Inflammatory macrophage (primary cell): ENCODE measurements at regions not wholly inside any gene's neighbourhood (a gene's known extent, or its start where the extent isn't known, plus 50 kb on each side); places are given as distances from the start of the nearest gene placed in this dataset.

Experiments
- DNase-seq, 2 donors: peaks; one replicate each; pipeline ENCODE4 v3.0.0-alpha.2; 2020 to 2022

DNA sequence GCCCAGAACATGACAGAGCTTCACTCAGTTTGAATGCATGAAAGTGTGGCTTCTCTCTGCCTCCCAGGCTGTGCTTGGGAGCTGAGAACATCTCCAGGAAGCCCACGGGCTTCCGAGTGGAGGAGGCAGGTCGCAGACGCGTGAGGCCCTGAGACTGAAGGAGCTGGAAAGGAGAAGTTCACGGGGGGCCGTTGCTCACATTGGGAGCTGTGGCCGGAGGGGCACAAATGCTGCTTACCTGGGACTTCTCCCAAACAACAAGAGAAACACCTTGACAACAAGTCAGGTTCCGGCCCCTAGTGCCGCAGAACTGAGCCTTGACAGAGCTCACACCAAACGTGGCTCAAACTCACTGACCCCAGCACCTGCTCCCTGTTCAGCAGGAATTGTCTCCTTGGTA lies 207.0 kb downstream of the BRD1 start:
- DNase-seq, result no peak

DNA sequence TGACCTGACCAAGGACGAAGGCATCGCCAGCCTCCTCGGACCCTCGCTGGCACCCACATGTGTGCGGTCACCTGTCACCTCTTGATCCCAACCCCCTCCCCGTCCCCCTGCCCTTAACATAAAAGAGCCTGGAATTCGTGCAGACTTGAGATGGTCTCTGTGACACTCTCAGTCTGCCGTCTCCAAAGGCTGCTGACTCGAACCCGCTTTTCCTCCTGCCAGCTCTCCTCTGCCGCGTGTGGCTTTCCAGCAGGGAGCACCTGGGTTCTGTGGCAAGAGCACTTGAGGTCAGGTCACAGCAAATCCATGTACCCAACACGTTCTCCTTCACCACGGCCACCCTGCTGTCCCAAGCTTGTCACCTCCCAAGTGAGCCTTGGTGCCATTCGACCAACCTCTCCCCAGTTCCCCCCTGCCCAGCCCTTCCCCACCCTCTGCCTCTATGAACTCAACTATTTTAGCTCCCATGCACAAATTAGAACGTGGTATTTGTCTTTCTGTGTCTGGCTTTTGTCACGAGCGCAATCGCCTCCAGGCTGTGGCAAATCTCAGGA lies 207.6 kb downstream of the BRD1 start:
- no peak for DNase-seq

DNA sequence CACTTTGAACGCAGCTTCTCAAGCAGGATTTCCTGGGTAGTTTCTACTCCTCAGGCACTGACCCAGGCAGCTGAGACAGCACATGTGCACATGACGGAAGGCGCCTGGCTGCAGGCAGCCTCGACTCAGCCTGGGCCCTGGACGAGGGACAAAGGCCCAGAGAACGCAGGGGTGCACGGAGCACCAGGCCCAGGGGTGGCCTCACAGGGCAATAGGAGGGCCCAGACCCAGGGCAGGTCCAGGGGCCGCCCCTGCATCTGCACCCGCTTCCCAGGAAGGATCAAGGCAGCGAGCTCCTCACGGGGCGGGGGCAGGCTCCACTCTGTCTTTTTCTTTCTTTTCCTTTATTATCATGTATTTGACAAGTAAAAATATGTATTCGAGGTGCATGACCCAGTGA lies 208.4 kb downstream of the BRD1 start:
- DNase-seq, result no peak

DNA sequence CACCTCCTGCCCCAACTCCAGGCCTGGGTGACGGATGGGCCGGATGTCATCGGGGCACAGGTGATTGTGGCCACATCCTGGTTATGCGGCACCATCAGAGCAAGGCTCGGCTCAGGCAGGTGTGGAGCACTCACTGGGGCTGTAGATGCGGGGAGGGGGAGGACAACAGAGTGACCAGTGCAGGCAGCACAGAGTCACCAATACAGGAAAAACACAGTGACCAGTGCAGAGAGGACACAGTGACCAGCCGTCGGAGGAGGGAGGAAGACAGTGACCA lies 209.1 kb downstream of the BRD1 start:
- DNase-seq, result no peak

DNA sequence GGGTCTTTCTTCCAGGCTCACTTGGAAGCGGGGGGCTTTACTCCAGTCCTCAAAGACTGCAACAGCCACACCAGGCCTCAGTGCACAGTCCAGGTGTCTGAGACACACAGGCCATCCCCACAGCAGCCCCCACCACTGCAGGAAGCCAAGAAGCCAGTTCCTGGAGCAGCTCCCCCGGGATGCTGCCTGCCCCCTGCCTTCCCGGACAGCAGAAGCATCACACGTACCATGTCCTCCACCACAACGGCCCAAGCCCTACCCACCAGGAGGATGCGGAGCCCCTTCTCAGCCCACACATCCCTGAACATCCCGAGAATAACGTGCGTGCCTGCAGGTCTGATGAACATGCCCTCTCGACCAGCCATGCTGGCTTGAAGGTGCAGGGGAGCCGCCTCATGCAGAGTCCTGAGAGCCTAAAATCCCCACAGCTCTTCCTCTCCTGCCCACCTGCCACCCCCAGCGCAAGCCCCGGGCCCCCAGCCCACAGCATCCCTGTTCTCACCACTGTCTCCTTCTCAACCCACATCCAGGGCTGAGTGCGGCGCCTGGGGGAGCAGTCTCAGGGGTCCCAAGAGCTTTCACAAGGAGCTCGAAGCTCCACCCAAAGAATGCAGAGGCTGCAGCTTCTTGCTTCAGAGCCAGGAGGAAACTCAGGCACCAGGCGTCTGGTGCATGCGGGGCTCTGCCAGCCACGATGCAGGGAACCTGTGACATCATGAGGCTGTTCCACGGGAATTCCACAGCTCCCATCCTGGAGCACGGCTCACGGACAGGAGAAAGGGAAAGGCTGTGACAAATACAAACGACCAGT lies 209.6 kb downstream of the BRD1 start:
- no peak for DNase-seq

DNA sequence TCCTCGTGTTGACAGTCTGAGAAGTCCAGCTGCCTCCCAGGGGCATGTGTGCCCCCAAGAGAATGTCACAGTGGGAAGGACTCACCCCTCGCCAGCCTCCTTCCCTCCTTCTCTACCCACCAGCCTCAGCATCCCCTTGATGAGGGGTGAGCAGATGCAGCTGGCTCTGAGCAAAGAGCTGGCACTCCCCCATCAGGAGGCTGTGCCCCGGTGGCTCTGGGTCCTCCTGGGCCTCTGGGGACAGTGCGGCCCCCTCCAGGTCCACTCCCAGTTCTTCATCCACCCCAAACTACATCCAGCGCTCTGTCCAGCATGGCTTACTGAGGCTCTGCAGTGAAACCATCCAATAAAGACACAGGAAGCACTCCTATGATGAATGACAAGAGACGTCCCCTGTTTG lies 210.4 kb downstream of the BRD1 start:
- DNase-seq, result no peak

DNA sequence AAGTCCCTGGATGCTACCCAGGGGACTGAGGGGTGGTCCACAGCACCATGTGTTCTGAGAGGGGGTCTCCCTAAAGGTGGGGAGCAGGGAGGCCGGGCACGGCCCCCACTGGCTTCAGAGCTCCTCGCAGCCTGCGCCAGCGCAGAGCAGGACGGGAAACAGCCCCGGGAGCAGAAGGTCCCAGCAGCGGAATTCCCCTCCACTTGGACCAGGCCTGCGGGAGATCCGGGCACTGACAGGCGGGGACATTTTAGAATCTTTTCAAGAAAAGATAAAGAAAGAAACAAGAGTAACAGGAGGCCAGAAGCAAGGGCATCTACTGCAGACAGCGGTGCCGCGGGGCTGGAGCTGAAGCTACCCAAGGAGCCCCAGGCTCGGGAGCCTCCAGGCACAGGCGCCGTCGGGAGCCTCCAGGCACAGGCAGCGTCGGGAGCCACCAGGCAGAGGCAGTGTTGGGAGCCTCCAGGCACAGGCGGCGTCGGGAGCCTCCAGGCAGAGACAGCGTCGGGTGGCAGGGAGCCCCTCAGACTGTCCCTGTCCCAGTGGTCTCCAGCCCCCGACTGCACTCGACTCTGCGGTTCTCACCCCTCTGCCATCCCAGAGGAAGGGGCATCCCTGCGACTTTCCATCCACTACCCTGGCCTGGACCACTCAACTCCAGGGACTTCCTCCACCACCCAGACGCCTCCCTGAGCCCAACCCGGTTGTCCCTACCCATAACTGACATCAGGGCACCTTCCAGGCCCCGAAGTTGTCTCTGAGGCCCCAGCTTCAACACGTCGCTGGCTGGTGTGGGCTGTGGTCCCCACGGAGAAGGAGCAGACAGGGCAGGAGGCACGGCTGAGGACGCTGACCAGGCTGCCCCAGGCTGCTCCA lies 211.1 kb downstream of the BRD1 start:
- DNase-seq, result no peak

DNA sequence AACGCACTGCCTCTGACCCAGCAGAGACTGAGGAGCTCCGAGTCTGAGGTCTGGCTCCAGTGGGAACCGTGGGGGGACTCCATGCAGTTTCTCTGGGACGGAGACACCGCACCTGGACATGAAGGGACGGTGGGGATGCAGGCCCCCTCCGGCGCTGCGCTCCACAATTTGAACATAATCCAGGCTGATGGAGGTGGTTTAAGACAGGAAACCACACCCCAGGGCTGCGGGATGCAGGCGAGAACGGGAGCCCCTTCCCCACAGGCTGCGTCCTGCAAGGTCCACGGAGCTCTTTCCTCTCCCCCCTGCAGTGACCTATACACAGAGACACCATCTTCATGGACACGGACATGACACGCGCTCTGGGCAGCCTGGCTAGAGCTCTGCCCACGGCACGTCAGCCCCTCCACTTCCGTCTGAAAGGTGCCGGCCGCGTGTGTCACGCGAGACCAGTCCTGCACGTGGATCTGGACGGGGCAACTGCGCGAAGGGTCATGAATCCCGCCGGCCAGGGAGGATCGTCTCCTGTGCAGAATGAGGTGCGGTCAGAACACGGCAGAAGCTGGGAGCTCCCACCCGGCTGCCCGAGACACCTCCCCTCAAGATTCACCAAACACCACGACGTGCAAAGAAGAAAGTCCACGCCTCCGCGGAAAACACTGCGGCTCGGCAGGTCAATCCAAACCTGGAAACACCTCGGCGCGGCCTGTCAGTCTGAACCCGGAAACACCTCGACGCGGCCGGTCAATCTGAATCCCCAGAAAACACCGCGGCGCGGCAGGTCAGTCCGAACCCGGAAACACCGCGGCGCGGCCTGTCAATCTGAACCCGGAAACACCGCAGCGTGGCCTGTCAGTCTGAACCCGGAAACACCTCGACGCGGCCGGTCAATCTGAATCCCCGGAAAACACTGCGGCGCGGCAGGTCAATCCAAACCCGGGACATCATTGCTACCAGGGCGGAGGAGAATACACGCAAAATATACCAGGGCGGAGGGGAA lies 212.4 kb downstream of the BRD1 start:
- no peak for DNase-seq

DNA sequence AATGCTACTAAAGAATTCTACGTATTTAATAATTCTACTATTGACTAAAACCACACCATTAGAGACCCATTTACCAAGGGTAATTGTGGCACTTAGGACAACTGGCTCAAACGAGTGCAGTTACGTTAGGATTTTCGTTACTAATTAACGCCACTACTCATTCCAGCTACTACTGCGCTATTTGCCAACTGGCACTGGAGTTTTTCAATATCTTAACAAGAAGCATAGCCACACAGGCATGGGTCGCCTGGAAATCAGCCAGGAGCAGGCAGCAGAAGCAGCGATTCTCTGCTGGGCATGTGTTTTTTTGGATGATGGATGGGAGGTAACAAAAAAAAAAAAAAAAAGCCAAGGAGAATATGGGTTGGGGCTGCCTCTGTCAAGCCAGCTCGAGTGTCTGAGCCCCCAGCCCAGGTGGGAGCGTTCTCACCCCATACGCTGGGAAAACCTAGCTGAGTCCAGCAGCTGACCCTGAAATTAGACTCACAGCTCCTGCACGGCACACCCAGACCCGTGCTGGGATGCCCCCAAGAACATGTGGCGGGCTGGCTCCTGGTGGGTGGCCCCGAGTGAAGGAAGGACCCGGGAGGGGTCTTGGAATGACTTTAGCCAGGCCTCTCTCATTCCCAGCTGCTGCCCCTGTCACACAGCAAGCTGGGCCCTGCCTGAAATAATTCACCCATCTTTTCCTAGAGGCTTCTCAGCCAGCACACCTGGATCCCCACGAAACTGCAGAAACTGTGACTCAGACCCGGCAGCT lies 214.0 kb downstream of the BRD1 start:
- no peak for DNase-seq

DNA sequence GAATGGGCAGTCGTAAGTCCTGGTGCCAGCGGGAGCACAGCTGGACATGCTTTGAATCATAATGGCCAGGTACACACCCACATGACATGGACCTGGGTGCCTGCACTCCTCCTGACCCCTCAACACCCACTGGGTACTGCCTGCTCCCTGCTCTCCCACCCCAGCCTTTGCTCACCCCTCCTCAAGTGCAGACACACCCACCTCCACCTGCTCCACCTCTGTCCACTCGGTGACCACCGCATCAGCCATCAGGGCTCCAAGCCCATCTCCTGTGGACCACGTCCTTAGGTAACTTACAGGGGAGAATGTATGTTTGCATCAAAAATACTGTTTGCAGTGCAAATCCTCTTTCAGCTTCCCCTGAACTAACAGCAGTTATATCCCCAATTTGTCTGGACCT lies 214.6 kb downstream of the BRD1 start:
- no peak for DNase-seq

DNA sequence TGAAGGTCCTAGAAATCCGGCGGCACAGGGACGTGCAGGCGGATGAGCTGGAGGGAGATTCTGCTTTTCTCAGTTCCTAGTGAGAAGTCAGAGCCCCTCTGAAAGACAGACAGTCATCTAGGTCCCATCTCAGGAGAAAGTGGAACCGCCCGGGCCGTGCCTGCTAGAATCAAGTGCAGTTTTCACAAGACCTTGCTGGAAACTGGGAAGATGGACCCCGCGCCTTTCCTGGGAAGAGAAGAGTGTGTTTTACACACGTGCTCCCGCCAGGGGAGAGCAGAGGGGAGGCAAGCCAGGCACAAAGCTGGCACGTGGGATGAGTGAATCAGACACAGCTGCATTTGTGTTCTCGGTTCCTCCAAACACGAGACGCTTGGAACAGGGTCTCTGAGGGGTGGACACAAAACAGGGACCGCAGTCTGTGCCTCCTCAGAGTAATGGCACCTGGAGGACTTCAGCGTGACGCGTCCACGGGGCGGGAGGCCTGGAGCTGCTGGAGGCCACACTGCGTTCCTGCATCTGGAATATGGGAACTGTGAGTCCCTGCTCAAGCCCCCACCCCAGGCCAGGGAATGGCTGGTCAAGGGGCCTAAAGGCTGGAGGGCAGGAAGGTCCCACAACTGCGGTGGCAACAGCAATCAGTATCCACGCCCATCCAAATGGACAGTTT lies 218.3 kb downstream of the BRD1 start:
- no peak for DNase-seq

DNA sequence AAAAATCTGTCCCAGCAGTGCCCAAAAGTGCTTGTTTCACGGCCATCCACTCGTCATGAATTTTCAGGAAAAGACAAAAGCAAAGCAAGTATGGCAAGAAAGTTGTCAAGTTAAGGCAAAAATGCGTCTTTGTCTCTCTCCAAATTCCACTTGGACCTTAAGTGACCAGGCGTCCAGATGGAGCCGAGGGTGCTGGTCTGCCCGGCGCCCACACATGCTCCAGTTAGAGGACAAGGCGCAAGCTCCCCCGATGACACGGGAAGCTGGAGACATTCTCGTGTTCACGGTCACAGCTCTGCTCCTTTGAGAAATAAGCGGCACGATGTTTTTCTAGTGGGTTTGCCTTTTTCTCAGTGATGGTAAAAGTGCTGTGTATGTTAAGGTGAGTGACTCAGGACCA lies 219.0 kb downstream of the BRD1 start:
- no peak for DNase-seq

DNA sequence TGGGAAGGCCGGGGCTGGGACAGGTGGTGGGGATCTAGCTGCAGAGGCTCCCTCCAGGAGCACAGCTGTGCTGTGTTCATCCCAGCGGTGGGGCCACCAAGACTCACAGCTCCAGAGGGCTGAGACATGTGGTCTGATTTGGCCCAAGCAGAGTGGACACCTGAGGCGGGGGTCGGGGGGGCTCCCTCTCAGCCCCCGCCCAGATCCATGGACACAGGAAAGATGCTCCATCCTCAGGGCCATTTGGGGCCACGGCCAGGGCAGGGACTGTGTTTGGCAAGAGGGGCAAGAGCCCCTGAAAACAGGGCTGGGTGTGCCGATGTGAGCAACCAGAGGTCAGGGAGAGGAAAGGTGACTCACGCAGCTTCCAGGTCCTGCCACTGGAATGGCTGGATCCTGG lies 219.4 kb downstream of the BRD1 start:
- no peak for DNase-seq

DNA sequence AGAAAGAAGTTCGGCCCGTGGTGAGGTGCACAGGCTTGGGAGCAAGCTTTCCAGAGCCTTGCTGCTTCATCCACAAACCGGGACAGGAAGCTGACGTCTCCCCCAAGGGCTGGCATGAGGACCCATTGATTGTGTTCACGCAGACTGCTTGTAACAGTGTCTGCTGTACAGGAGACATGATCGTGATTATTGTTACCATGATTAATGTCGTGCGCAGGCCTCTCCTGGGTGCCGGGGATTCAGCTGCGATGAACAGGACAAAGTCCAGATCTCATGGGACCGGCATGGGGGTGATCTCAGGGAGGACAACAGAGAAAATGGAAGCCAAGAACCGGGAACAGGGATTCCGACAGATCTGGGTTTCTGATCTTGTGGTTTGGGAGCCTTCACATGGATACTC lies 219.9 kb downstream of the BRD1 start:
- DNase-seq, result no peak

DNA sequence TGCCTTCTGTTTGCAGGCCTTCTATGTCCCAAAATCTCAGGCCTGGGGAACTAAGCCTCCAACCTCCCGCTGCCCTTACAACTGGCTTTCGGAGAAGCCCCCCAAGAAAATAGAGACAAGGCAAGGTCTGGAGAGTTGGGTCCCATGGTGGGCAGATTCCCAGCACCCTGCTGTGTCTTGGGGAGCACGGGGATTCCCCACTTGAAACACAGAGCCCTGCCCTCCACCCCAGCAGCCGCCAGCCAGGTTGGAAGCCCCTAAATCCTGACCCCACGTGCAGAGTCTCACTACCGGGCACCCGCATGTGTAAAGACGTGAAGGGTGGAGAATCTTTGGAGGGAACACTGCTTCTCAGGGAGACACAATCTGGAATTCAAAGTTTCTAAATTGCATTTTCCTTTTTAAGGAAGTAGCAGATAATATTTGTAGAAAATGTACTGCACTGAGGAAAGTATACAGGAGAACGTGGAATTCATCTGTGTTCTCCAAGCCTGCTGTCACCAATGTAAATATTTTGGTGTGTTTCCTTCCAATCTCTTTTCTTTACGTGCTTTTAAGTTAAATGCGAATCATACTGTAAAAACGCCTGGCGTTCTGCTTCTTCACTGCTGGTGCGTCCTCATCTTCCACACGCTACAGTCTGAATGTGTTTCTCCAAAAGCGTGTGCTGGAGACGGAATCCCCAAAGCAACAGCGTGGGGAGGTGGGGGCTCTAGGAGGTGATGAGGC lies 220.9 kb downstream of the BRD1 start:
- DNase-seq, result no peak

DNA sequence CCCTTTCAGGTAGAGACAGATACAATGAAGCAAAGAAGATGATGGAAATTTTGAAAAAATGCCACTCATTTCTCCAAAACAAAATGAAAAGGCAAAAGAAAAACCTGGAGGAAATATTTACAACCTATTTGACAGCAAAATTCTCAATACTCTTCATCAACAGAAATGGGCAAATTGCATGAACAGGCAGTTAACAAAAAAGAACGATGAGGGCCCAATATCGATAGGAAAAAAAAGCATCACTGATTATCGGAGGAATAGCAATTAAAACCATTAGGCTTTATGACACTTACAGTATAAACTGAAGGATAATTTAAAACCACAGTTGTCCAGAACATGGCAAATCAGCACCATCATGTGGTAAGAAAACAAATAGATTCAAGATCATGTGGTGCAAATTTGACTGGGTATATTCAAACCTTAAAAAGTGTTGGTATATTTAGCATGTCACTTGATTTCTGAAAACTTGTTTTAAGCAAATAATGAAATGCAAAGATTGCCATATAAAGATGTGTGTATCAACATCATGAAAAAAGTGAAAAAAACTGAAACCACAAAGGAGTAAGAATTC lies 222.9 kb downstream of the BRD1 start:
- DNase-seq, result no peak

DNA sequence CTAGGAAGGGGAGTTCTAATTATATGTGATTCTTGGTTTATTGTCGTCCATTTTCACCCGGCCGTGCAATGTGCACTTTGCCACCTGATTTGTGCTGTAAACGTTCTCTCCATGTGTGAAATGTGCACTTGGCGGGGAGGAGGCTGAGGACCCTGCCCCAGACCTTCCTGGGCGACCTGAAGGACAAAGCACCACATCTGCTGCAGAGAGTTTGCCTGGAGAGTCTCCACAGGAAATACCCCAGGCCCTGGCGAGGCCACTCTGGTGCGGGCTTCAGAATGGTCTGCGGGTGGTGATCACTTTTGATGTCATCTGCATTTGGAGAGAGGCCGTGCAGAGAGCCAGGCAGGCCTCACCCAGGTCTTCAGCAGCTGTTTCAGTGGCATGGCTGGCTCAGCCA lies 224.7 kb downstream of the BRD1 start:
- no peak for DNase-seq

DNA sequence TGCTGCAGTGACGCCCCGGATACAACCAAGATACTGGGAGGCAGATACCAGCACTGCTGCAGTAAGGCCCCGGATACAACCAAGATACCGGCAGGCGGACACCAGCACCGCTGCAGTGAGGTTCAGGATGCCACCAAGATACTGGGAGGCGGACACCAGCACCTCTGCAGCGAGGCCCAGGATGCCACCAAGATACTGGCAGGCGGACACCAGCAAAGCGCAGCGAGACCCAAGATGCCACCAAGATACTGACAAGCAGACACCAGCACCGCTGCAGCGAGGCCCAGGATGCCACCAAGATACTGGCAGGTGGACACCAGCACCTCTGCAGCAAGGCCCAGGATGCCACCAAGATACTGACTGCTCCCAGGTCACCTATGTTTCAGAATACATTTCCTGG lies 225.2 kb downstream of the BRD1 start:
- no peak for DNase-seq

DNA sequence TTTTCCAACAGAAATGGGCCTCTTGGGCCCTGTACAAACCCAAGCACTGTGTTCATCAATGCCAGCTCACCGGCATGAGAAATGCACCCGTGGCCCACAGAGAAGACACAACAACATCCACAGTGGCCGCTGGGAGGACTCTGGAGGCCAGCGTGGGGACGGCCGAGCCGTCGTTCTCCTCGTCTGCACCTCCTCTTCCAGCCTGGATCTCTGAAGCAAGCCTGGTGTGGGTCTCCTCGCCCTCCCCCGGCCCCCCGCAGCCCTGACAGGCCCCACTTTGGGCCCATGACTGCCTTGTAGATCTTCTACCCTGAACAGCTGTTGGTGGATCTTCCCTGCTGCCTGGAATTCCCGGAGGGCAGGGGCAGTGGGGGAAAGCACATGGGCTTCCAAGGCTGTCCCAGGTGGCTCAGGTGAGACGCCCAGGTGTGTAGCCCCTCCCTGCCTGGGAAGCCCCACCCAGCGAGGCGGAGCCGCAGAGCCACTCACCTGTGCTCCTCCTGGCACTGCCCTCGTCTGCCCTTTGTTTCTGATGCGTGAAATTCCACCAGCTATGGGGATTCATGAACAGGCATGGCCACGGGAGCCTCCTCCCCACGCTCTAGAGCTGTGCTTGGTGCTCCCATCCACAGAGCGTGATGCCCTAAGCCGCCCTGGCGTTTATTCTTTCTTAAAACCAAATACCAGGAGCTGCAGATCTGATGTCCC lies 225.9 kb downstream of the BRD1 start:
- no peak for DNase-seq
